ENCODE measurements at regions not wholly inside any gene's neighbourhood (a gene's known extent, or its start where the extent isn't known, plus 50 kb on each side); places are given as distances from the start of the nearest gene placed in this dataset.
"Not testable (repeated sequence)": the region's sequence is repeated elsewhere in the genome, so short reads cannot be mapped to it uniquely, and the experiment has no call there.

DNA sequence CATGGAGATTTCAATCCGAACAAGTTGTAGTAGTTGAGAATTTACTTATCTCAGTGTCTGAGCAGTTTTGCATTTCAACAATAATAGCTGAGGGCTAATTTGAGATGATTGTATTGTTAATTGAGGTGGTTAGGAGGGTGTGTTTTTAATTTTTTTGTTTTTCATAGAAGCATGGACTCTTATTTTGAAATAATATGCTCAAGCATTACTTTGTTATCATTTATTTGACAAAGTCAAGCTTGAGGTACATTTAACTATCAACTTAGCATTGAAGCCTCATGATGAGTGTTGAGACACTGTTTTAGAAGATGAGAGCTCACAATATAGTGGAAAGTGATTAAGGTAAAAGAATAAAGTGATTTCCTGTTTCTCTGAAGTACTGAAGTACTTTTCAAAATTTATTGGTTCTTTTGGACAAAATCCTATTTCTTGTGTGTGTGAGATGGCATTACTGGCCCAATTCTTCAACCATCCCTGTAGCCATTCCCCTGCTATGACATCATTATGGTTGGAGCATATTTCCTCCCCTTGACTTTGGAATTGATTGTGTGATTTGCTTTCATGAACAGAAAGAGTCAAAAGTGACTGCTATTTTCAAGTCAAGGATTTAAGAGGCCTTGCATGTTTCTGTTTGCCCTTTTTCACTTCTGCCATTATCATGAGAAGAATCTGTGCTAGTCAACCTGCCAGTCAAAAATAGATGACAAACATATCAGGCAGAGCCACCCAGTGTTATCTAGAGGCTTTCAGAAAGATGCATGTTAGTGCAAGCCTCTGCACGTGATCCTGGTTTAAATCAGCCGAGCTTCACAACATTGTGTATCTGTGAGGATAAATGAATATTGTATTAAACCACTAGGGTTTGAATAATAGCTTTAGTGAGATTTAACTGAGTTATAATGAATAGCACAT is 1112.3 kb upstream of the CITED2 start:
- no peak for DNase-seq

DNA sequence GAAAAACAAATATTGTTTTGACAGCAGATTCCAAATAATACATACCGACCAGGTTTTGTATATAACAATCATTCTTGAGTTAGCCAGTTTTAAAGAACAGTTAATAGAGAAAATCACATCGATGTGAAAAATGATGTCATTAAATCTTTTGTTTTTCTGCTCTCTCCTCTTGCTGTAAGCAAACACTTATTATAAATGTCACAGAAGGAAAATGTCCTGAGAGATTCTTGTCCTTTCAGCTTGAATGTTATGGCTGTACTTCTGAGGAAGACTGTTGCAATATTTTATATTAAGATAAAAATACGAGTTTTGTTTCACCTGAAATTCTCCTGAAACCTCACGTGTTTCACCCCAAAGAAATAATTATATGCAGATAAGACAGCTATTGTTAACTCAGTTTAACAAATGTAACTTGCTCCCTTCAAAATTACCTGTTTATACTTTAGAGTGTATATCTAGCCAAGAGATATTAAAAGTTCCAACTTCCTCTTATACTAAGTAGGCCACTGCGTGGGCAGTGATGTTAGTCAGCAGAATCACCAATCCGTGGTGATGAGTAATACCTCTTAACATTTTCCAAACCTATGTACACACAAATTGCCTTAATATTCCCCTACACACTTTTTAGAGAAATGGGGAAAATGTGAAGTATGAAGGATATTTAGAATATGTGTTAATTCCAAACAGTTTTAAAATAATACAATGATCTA is 1111.4 kb upstream of the CITED2 start:
- DNase-seq = no peak

DNA sequence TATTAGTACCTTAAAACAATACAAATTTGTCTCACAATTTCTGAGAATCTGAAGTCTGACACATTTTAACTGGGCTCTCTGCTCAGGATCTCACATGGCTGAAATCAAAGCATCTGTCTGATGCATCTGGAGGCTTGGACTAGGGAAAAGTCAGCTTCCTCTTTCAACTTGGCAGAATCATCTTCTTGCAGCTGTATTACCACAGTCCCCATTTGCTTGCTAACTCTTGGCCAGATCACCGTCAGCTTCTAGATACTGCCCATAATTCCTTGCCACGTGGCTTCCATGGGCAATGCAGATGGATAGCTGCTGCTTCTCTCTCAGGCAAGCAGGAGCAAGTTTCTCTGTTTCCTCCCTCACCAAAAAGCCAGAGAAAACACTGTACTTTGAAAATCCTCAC is 1106.4 kb upstream of the CITED2 start:
- DNase-seq = no peak

DNA sequence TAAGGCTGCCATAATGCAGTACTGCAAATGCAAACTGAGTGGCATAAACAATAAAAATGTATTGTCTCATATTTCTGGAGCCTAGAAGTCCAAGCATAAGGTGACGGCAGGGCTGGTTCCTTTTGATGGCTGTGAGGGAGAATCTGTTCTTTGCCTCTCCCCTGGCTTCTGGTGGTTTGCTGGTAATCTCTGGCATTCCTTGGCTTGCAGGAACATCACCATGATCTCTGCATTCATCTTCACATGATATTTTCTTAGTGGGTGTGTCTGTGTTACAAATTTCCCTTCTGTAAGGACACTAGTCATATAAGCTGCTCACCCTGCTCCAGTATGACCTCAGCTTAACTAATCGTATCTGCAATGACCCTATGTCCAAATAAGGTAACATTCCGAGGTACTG is 1104.2 kb upstream of the CITED2 start:
- DNase-seq = no peak

DNA sequence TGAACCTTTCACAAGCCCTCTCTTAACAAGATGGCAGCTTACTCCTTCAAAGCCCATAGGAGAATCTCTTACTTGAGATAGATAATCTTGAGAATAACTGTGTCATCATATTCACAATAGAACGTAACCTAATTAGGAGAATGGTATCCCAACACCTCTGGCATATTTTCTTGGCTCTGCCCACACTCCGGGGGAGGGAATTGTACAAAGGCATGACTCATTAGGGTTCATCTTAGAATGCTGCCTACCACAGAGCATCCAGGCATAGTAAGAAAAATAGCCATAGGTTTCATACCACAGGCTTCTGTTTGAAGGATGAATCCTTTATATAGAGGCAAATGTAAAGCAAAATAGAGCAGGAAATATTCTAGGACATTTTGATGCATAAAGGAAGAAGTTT is 1100.6 kb upstream of the CITED2 start:
- no peak for DNase-seq

DNA sequence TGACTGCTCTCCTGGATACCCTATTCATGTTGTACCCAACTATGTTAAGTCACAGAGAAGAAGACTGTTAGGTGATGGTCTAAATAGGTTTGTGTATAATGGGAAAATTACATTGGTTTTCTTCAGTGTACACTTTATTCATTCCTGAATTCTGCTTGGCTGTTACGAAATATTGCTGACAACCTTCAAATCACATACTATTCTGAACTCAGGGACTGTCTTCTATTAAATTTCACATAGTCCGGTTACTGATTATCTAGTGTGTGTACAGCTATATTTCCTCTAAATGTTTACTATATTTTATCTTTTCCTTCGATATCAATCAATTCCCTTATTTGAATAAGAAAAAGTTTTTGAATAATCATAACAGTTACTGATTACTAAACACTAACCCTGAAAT is 1090.3 kb upstream of the CITED2 start:
- no peak for DNase-seq

DNA sequence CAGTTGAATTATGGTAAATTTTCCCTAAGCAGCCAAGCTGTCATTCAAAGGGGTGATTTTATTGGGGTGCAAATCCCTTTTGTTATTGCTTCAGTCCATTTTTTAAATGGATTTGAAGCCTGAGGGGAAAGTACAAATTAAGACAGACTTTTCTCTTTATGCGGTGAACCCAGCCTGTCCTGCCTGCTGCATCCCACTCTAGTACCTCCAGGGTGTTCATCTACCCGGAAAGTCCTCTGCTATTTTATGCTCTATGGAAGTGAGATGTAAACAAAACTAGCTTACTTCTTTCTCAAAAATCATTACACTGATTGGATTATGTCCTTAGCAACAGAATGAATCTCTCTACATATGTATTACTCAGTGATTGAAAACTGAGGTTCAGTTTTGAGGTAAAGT is 1088.9 kb upstream of the CITED2 start:
- no peak for DNase-seq

DNA sequence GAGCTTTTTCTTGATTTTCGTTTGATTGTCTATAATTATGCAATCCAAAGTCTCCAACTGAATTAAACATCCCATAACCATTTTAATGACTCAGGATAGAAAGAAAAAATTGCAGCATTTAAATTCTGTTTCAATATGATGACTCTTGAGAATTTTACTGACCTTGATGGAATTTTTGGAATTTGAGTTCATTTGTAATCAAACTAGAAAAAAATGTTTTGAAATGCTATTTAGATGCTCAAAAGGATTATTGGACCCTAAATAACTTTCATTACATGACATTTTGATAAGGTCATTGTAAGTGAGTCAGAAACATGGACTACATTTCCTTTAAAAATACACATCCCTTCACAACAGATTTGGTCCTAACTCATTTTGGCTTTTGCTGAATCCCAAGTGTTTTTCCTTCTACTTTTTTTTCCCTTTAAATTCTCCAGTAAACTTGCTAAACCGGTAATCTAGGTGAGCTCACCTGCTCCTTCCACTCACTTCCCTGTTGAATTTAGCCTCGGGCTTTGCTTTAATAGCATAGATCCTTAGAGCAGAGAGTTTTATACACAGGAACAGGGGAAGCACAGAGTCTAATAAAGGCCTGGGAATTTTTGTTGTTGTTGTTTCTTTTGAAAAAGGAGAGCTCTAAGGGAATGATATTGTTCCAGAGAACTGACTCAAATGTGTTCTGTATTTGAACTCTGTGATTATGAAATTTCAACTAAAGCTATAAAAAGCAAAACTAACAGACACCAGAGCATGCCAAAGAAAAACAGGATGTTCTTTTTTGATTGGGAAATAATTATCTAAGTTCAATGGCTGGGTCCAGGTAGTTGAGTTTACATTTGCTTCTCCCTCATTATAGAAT is 1088.2 kb upstream of the CITED2 start:
- DNase-seq = no peak

DNA sequence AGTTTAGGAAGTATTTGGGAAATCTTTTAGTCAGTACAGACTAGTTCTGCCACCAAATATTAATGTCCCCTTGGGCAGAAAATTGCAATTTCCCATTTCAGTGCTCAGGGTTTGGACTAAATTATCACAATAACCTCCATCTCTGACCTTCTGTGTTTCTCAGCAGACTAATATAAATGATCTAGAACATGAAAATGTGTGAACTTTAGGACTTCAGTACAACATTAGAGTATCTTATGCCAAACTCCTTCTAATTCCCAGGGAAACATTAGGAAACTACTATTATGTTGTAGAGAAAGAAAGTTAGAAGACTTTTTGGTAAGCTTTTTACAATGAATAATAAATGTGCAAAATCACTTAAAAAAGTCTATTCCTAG is 1087.6 kb upstream of the CITED2 start:
- no peak for DNase-seq

DNA sequence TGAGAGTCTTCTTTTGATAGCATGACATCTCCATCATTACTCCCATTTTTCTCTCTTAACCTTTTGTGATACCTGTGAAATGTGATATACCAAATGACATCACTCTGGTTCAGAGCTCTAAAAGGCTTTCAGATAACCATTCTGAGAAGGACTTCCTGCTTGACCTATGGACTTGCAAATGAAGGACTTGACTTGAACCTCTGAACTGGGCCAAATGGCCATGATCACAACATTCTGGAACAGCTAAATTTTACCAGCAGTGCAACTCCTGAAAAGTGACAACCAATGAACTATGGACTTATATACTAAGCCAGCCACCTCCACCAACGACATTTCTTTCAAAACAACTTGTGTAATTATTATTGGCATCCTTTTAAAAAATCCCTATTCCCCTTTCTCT is 1085.8 kb upstream of the CITED2 start:
- no peak for DNase-seq

DNA sequence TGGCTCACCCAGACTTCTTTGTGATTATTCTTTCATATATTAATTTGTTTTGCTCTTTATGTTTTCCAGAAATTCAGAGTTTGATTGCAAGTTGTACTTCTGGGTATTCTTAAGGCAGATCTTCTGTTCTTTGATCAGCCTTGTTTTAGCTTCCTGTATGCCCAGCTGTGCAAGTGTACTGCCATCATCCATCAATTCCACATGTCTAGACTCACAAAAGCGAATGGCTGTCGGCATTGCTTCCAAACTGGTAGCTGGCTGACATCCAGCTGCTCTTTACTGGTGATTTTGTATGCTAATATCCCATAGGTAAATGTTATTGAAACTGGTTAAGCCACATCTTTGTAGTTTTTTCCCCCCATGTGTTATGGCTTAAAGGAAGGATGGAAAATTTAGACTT is 1084.8 kb upstream of the CITED2 start:
- no peak for DNase-seq

DNA sequence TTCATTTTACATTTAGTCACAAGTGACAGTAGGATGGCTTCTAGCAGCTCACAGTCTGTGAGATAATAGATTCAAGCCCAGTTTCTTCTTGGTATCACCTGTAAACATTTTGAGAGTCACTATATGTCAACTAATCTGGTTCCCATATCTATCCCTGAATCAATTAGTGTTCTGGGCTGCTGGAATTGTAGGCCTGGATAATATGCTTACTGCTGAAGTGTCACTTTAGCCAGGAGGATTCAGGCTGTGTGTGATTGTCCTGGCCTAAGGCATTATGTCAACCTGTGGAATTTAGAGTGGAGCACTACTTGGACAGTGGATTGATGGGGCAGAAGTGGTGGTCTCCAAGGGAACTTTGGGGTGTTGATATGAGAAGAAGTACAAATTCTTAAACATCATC is 1071.8 kb upstream of the CITED2 start:
- DNase-seq = no peak

DNA sequence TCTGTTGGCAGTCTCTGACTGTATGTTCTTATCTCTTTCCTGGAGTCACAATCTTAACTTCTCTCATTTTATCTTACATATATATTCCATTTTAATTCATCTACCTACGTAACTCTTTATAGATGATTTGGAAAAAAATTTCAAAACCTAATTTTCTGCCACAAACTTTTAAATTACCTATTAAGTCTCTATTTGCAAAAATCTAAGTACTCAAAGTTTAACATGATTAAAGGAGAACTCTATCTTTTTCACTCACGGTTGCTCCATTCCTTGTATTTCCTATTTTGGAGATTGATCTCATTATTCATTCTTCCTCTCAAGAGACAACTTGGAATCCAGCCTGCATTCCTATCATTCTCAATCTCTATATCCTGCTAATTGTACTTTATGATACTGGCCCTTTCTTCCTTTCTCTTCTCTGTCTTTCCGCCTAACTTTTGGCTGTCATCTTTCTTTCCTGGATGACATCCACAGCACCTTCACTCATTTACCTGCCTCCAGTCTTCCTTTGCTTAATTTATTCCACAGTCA is 1071.1 kb upstream of the CITED2 start:
- no peak for DNase-seq

DNA sequence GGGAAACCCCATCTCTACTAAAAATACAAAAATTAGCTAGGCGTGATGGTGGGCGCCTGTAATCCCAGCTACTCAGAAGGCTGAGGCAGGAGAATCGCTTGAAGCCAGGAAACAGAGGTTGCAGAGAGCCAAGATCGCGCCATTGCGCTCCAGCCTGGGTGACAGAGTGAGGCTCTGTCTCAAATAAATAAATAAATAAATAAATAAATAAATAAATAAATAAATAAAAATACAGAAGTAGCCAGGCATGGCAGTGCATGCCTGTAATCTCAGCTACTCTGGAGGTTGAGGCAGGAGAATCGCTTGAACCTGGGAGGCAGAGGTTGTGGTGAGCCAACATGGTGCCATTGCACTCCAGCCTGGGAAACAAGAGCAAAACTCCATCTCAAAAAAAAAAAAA is 1068.7 kb upstream of the CITED2 start:
- DNase-seq = not testable (repeated sequence)

DNA sequence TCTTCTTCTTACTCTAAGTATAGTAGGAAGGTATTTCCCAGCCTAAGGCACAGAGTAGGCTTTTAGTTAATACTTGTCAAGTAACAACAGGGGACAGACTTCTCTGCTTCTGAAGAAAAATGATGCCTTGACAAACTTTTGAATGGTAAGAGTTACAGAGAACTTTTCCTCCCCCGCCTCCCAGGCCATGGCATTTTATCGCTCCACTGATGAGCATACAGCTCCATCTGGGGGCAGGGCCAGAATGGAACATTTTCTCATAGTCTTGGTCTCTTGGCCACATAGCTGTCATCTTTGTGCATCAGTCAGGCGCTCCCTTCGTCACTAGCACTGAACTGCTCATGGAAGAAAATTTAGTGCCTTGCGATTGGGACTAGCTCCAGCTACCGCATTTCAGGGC is 1066.8 kb upstream of the CITED2 start:
- DNase-seq = peak; percentile 2

DNA sequence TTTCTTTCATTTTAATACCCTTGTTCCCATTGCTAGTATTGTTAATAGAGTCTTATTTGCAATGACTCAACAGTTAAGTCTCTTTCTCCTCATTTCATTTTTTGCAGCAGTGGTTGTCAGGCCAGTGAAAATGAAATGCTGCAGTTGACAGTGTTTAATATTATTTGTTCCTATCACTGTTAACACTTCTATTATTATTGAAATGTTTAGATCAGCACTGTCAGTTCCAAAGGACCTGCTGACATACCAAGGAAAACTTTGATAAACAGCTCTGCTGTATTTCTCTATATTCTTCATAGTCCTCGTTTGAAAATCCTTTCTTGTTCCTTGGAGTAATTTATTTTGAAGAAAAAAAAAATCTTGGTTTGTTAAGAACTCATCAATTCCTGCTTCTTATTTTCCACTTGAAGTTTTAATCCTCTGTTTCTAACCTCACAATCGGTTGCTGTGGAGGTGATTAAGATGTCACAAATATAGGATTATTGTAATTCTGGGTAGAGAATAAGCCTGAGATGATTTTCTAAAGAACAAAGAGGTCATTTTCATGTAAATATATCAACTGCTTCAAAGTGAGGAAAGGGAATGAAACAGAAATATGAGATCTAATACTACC is 1065.9 kb upstream of the CITED2 start:
- no peak for DNase-seq

DNA sequence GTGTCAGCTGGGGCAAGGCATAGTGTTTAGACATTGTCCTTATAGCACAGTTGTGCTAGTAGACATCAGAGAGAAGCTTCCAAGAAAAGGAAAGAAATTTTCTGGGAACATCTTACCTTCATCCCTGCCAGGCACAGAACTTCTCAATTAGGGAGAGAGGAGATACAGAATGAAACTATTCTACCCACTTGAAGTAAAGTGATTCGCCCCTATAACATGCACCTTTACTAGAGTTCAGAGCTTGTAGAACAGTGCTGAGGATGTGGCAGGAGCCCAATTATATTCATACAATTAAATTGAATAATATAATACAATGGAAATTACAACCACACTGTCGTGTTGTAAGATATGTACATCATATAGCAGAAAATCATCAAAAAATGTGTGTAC is 1063.9 kb upstream of the CITED2 start:
- DNase-seq = no peak

DNA sequence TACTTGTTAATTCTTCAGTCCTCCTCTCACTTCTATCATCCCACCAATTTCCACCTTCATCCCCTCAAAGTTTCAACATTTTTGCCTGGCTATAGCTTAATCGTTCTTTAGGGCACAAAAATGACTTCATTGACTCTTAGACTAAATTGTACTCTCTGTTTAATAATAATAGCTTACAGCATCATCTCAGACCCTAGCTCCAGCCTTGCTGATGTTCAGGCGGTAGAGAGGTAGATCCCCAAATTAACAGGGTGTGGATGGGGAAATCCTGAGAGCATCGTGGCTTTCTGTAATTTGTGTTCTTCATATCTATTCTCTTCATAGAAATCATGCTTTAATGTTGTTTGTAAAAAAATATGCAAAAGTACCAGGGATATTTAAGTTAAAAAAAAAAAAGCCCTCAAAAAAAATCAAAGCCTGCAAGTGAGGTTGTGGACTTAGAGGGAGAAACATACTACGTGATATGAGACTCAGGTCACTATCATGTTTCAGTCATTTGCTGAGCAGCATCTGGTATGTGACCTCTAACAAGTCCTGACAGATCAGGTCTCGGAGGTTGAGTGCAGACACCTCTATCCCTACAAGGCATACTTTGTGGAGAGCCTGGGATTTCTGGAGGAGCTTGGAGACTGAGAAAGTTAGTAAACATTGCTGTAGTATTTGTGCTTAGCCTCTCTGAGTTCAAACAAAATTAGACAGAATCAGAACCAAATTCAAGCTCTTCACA is 1063.3 kb upstream of the CITED2 start:
- DNase-seq = no peak

DNA sequence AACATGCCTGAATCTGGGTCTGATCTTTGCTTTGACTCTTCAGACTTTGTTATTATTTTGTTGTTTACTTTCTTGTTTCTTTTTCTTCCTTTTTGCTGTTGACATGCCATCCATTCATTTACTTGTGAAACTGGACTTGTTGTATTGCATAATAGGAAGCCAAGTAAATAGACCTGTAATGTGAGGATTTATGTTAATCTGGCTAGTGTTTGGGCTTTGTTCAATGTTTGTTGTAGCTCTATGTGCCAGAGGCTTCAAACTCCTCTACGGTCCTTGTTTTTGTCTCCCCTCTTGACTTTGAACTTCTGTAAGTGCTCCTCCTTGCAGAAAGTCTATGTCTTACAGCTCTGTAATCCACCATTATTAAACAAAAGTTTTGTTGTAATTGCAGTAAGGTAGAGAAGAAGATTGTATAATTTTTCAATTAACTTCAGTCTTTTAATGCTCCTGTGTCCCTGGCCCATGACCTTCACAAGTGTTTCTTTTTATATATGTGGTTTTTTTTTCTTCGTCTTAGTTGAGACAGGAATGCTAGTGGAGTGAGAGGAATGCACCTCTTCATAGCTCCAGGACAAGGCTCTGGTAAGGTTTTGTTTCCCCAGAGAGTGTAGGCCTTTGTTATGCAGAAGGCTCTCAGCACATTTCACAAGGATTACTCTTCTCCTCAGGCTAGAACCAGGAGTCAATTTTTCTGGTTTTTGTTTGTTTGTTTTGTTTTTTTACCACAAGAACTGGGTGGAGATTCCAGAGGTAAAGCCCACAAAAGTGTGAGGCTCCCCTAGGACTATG is 1061.8 kb upstream of the CITED2 start:
- DNase-seq = no peak

DNA sequence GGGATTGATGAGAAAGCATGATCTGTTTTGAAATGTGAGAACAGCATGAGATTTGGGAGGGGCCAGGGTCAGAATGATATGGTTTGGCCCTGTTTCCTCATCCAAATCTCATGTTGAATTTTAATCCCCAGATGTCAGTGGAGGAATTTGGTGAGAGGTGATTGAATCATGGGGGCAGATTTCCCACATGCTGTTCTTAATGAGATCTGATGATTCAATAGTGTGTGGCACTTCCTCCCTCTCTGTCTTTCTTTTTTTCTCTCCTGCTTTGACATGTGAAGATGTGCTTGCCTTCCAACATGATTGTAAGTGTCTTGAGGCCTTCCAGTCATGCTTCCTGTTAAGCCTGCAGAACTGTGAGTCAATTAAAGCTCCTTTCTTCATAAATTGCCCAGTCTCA is 1060.3 kb upstream of the CITED2 start:
- no peak for DNase-seq

DNA sequence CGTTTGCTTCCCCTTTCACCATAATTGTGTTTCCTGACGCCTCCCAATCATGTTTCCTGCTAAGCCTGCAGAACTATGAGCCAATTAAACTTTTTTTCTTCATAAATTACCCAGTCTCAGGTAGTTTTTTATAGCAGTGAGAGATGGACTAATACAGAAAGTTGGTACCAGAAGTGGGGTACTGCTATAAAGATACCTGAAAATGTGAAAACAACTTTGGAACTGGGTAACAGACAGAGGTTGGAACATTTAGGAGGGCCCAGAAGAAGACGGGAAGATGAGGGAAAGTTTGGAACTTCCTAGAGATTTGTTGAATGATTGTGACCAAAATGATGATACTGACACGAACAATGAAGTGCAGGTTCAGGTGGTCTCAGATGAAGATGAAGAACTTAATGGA is 1058.6 kb upstream of the CITED2 start:
- DNase-seq = no peak

Data from CD4-positive, alpha-beta T cell treated with Interleukin-21 for 1 hour (primary cell).